SK-N-MC (cell line): ENCODE measurements at regions not wholly inside any gene's neighbourhood (a gene's known extent, or its start where the extent isn't known, plus 50 kb on each side); places are given as distances from the start of the nearest gene placed in this dataset.
A peak's percentile ranks its signal among the peaks of the same experiment; 100 is the strongest.

Experiments
- DNase-seq: peaks from one replicate; pipeline ENCODE4 v3.0.0-alpha.2; 2011; ENCODE audit warnings: low read depth, low spot score
- H3K27ac ChIP-seq: fragments of 200-600 bp; sonication (generic); 2 replicates; pipeline ENCODE4 v1.5.1; 2016; ENCODE audit warnings: mixed run types
- H3K36me3 ChIP-seq: fragments of 200-600 bp; sonication (generic); 2 replicates; pipeline ENCODE4 v1.6.1; 2017; ENCODE audit warnings: antibody characterized with exemption, low read length, mixed read lengths; ENCODE audit not compliant: insufficient read depth
- H3K4me3 ChIP-seq: fragments of 200-600 bp; sonication (generic); 2 replicates; pipeline ENCODE4 v1.5.1; 2016
- H3K9ac ChIP-seq: fragments of 200-600 bp; sonication (generic); 2 replicates; pipeline ENCODE4 v1.8.0; 2017; ENCODE audit warnings: mixed run types, mixed read lengths; ENCODE audit not compliant: insufficient read length
- H3K9me3 ChIP-seq: fragments of 200-600 bp; sonication (generic); 2 replicates; pipeline ENCODE4 v1.6.1; 2017; ENCODE audit warnings: low read depth, mild to moderate bottlenecking, antibody characterized with exemption, low read length, moderate library complexity, mixed read lengths
- EZH2 ChIP-seq: fragments of 200-600 bp; sonication (generic); IDR thresholded peaks from one replicate; pipeline ENCODE4 v1.6.1; 2017; ENCODE audit warnings: antibody characterized with exemption
- FOXP2 ChIP-seq: optimal IDR thresholded peaks from 2 replicates; pipeline ENCODE3; 2011; ENCODE audit warnings: mild to moderate bottlenecking, moderate library complexity; ENCODE audit not compliant: insufficient read depth; ENCODE audit errors: extremely low read length, control extremely low read depth
- POLR2AphosphoS5 ChIP-seq: IDR thresholded peaks from 2 replicates; pipeline ENCODE4 v1.6.1; 2012; ENCODE audit warnings: mild to moderate bottlenecking, low read depth, low read length, borderline replicate concordance

DNA sequence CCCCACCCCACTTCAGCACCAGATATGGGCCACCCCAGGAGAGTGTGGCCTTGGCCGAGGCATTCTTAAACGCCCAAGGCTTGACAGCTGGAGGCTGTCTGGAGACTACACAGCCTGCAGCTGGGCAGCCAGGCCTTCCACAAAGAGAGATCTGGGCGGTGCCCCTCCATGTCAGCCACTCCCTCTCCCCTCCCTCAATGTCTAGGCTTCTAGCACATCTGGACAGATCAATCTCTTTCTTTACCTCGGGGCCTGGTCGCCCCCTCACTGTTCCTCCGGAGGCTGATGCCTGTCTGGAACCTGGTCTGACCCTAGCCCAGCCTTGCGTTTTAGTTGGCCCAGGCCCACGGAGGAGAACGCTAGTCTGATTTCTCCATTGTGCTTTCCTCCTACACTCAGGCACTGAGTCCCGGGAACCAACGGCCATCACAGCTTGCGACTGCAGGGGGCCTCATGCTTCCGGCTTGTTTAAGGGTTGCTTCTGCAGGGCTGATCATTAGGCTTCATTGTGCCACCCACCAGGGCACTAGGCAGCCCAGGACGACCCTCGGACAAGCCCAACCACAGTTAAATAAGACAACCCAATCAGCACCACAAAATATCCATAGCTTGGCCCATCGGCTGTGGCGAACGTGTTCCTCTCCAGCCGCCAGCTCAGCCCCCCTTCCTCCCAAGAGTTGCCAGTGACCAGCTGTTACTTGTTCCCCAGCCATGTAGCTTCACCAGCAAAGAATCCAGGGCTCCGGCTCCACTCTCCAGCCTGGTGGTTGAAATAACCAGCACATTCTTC lies 200.6 kb downstream of the BCOR start:
- Histone ChIP-seq H3K36me3 (no peaks in the 10 kb centered on the region), H3K9me3 (no peaks in the 10 kb centered on the region), H3K27ac (no peak overlapping the region), H3K9ac (no peak overlapping the region), H3K4me3 (no peak overlapping the region)
- no peak for TF ChIP-seq POLR2AphosphoS5
- TF ChIP-seq FOXP2 = no peak
- TF ChIP-seq EZH2 = no peak
- DNase-seq = no peak

DNA sequence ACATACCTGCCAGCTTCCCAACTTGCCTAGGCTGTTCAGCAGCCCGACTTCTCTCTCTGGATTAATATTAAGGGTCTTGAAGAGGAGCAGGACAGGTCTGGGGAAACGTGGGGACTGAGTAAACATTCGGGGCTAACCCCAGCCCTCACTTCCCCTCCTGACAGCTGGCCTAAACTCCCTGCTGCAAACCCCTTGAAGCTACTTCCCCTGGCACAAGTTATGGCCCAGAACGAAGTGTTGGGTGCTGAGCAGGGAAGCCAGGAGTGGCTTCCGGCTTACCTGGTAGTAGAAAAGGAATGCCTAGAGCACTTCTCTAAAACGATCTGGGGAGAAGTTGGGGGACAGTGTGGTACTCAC lies 200.0 kb downstream of the BCOR start:
- no peaks in the 10 kb centered on the region for H3K9me3 ChIP-seq
- H3K36me3 ChIP-seq = no peaks in the 10 kb centered on the region
- DNase-seq = no peak
- H3K4me3 ChIP-seq = no peak overlapping the region
- no peak for TF ChIP-seq EZH2
- TF ChIP-seq POLR2AphosphoS5 = no peak
- TF ChIP-seq FOXP2 = no peak
- H3K9ac ChIP-seq = no peak overlapping the region
- H3K27ac ChIP-seq = no peak overlapping the region

GRCh38 chrX:39898147-39898546 lies 199.6 kb downstream of the BCOR start:
- H3K4me3 ChIP-seq = no peak overlapping the region
- H3K9me3 ChIP-seq = no peaks in the 10 kb centered on the region
- no peak for DNase-seq
- H3K36me3 ChIP-seq = no peaks in the 10 kb centered on the region
- no peak overlapping the region for H3K27ac ChIP-seq
- no peak overlapping the region for H3K9ac ChIP-seq
- no peak for TF ChIP-seq EZH2
- TF ChIP-seq POLR2AphosphoS5 = no peak
- TF ChIP-seq FOXP2 = no peak

- no peaks in the 10 kb centered on the region for H3K9me3 ChIP-seq
- H3K9ac ChIP-seq = no peak overlapping the region
- TF ChIP-seq EZH2 = no peak
- TF ChIP-seq POLR2AphosphoS5 = no peak
- no peak for TF ChIP-seq FOXP2
- no peak for DNase-seq
- H3K27ac ChIP-seq = no peak overlapping the region
- no peak overlapping the region for H3K4me3 ChIP-seq
- H3K36me3 ChIP-seq = no peaks in the 10 kb centered on the region
Measured at GRCh38 chrX:39899059-39899458, 198.7 kb downstream of the BCOR start.

GRCh38 chrX:39899856-39900776 lies 197.6 kb downstream of the BCOR start:
- TF ChIP-seq POLR2AphosphoS5 = no peak
- peak; percentile 36 for TF ChIP-seq FOXP2
- Histone ChIP-seq H3K27ac (0 out of 2 replicates have a peak overlapping the region, but pooled peaks have one; percentile 25), H3K36me3 (no peaks in the 10 kb centered on the region), H3K9ac (no peak overlapping the region), H3K9me3 (no peaks in the 10 kb centered on the region), H3K4me3 (peak overlapping the region; percentile 71)
- DNase-seq = peak; percentile 63

- no peaks in the 10 kb centered on the region for H3K36me3 ChIP-seq
- DNase-seq = peak; percentile 20
- H3K9me3 ChIP-seq = no peaks in the 10 kb centered on the region
- TF ChIP-seq POLR2AphosphoS5 (no peak), EZH2 (no peak), FOXP2 (no peak)
- no peak overlapping the region for H3K27ac ChIP-seq
- no peak overlapping the region for H3K9ac ChIP-seq
- H3K4me3 ChIP-seq = peak overlapping the region; percentile 71
Measured at GRCh38 chrX:39900777-39901170, 197.0 kb downstream of the BCOR start.

DNA sequence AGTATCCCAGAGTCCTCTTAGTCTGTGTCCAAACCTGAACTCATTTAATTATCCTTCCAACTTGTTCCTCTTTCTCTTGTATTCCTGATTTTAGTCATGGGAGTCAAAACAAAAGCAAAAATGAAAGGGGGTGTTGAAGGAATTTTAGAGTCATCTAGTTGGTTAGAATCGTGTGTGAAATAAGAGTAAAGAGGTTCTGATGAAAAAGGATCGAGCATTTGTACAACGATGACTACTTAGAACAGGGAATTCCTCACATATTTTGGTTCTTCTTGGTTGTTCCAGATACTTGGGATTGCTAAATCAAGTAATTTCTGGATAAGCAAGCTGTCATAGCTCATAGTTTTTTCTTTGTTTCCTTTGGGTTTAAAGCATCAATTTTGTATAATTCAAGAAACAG lies 194.4 kb downstream of the BCOR start:
- Histone ChIP-seq H3K9me3 (no peaks in the 10 kb centered on the region), H3K4me3 (no peak overlapping the region), H3K27ac (no peak overlapping the region), H3K9ac (no peak overlapping the region), H3K36me3 (no peaks in the 10 kb centered on the region)
- TF ChIP-seq EZH2 (no peak), FOXP2 (no peak), POLR2AphosphoS5 (no peak)
- DNase-seq = no peak

GRCh38 chrX:39903937-39904336 lies 193.8 kb downstream of the BCOR start:
- Histone ChIP-seq H3K27ac (no peak overlapping the region), H3K9ac (no peak overlapping the region), H3K9me3 (no peaks in the 10 kb centered on the region), H3K4me3 (no peak overlapping the region), H3K36me3 (no peaks in the 10 kb centered on the region)
- no peak for TF ChIP-seq EZH2
- no peak for TF ChIP-seq FOXP2
- no peak for TF ChIP-seq POLR2AphosphoS5
- no peak for DNase-seq
